ENCODE measurements at regions not wholly inside any gene's neighbourhood (a gene's known extent, or its start where the extent isn't known, plus 50 kb on each side); places are given as distances from the start of the nearest gene placed in this dataset.

- no peak for TF ChIP-seq CTCF (IDR thresholded peaks at IDR 0.05)
- TF ChIP-seq POLR2A (IDR thresholded peaks at IDR 0.05) = no peak
- no peak for TF ChIP-seq POLR2AphosphoS5 (IDR thresholded peaks at IDR 0.05)
Measured at GRCh38 chr20:39458452-39458851, 496.3 kb downstream of the DHX35 start.

Data from sigmoid colon (tissue), 4 donors.